ENCODE measurements at regions not wholly inside any gene's neighbourhood (a gene's known extent, or its start where the extent isn't known, plus 50 kb on each side); places are given as distances from the start of the nearest gene placed in this dataset.
"Not testable (repeated sequence)": the region's sequence is repeated elsewhere in the genome, so short reads cannot be mapped to it uniquely, and the experiment has no call there.

DNA sequence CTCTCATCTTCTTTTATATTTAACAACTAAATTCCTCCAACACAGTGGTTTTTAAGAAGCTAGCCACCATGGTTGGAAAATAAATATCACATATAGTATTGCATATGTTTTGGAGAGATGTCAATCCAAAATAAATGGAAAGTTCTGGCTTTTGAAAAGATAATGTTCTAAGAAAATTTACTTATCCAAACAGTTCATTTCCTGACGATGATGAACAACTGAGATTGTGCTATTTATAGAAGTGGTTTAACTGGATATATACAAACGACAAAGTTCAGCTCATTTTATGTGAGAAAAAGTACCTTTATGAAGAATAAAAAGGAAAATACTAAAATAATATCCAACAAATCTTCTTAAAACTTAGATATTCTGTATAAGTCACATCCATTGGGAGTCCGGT, 174.7 kb downstream of the MZT1 start:
- Histone ChIP-seq H2AFZ (ENCODE audit: low read depth, low read length) (no peak overlapping the region), H3K36me3 (ENCODE audit: insufficient read depth, low read length) (no peaks in the 10 kb centered on the region), H3K4me3 (ENCODE audit: low read length) (no peak overlapping the region), H3K4me2 (ENCODE audit: low read length) (no peak overlapping the region), H3K27me3 (ENCODE audit: insufficient read depth, low read depth, low read length) (no peaks in the 10 kb centered on the region), H3K79me2 (replicated peaks; ENCODE audit: insufficient read depth, low read length) (no peaks in the 10 kb centered on the region), H3K9me3 (ENCODE audit: low read length) (no peaks in the 10 kb centered on the region), H4K20me1 (ENCODE audit: insufficient read depth) (no peaks in the 10 kb centered on the region), H3K9ac (ENCODE audit: low read length) (no peak overlapping the region), H3K27ac (ENCODE audit: low read length) (no peak overlapping the region), H3K9me2 (ENCODE audit: insufficient read depth, low read length) (no peaks in the 10 kb centered on the region), H3F3A (ENCODE audit: insufficient read depth, low read length, poor library complexity, severe bottlenecking) (no peaks in the 10 kb centered on the region)
- TF ChIP-seq MXI1 (conservative IDR thresholded peaks at IDR 0.05; ENCODE audit: poor library complexity, severe bottlenecking) = no peak
- TF ChIP-seq EP300 (conservative IDR thresholded peaks at IDR 0.05; ENCODE audit: poor library complexity, severe bottlenecking) = no peak
- TF ChIP-seq RAD21 (conservative IDR thresholded peaks at IDR 0.05) = no peak

DNA sequence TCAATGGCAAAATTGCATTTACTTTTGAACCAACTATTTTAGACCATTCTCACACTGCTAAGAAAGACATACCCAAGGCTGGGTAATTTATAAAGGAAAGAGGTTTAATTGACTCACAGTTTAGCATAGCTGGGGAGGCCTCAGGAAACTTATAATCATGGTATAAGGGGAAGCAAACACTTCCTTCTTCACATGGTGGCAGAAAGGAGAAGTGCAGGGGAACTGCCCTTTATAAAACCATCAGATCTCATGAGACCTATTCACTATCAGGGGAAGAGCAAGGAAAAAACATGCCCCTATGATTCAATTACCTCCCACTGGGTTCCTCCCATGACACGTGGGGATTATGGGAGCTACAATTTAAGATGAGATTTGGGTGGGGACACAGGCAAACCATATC, 181.5 kb downstream of the MZT1 start:
- not testable (repeated sequence) for H3K9me3 ChIP-seq (ENCODE audit: low read length); H3K4me2 ChIP-seq (ENCODE audit: low read length); H4K20me1 ChIP-seq (ENCODE audit: insufficient read depth); H3K9me2 ChIP-seq (ENCODE audit: insufficient read depth, low read length); H3K36me3 ChIP-seq (ENCODE audit: insufficient read depth, low read length); H3K27ac ChIP-seq (ENCODE audit: low read length); H3K27me3 ChIP-seq (ENCODE audit: insufficient read depth, low read depth, low read length); H2AFZ ChIP-seq (ENCODE audit: low read depth, low read length); H3F3A ChIP-seq (ENCODE audit: insufficient read depth, low read length, poor library complexity, severe bottlenecking); H3K4me3 ChIP-seq (ENCODE audit: low read length); H3K79me2 ChIP-seq (replicated peaks; ENCODE audit: insufficient read depth, low read length); H3K9ac ChIP-seq (ENCODE audit: low read length)

DNA sequence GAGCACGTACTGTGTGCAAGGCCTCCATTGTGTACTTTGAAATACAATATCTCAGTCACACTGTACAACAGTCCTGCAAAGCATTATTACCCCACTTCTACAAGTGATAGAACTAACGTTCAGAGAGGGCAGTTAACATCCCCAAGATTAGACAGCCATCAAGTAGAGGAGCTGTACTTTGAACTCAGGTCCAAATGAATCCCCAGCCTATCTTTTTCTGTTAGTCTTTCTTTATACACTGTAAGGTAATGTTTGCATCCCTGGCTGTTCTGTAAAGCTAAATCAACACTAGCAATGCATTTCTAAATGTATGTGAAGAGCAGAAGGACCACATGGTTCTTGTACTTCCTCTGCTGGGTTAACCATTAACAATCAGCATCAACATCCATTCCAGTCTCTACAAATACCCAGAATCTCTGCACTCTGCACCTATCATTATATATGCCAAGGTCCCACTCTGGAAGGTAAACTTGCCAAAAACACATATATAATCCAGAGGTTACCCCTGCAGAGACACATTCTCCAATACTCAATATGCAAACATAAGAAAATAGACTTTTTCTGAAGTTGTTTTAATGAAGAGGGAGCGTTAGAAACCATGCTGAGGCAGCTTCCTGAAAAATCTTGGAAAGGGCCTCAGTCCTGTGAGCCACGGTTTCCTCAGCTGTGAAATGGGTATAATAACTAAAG, 182.3 kb downstream of the MZT1 start:
- peaks cover 3% of the 10 kb centered on the region for H3K27me3 ChIP-seq (ENCODE audit: insufficient read depth, low read depth, low read length)
- TF ChIP-seq TAF1 (IDR thresholded peaks at IDR 0.05; ENCODE audit: low read depth) = no peak
- no peak for TF ChIP-seq MXI1 (conservative IDR thresholded peaks at IDR 0.05; ENCODE audit: poor library complexity, severe bottlenecking)
- no peak for TF ChIP-seq SMC3 (conservative IDR thresholded peaks at IDR 0.05; ENCODE audit: poor library complexity)
- TF ChIP-seq EP300 (conservative IDR thresholded peaks at IDR 0.05; ENCODE audit: poor library complexity, severe bottlenecking) = no peak
- TF ChIP-seq POLR2AphosphoS5 (IDR thresholded peaks at IDR 0.05) = no peak
- TF ChIP-seq EZH2 (IDR thresholded peaks at IDR 0.05; ENCODE audit: borderline replicate concordance, insufficient read depth, low read length, poor library complexity, severe bottlenecking) = no peak
- TF ChIP-seq, protein P1, sequence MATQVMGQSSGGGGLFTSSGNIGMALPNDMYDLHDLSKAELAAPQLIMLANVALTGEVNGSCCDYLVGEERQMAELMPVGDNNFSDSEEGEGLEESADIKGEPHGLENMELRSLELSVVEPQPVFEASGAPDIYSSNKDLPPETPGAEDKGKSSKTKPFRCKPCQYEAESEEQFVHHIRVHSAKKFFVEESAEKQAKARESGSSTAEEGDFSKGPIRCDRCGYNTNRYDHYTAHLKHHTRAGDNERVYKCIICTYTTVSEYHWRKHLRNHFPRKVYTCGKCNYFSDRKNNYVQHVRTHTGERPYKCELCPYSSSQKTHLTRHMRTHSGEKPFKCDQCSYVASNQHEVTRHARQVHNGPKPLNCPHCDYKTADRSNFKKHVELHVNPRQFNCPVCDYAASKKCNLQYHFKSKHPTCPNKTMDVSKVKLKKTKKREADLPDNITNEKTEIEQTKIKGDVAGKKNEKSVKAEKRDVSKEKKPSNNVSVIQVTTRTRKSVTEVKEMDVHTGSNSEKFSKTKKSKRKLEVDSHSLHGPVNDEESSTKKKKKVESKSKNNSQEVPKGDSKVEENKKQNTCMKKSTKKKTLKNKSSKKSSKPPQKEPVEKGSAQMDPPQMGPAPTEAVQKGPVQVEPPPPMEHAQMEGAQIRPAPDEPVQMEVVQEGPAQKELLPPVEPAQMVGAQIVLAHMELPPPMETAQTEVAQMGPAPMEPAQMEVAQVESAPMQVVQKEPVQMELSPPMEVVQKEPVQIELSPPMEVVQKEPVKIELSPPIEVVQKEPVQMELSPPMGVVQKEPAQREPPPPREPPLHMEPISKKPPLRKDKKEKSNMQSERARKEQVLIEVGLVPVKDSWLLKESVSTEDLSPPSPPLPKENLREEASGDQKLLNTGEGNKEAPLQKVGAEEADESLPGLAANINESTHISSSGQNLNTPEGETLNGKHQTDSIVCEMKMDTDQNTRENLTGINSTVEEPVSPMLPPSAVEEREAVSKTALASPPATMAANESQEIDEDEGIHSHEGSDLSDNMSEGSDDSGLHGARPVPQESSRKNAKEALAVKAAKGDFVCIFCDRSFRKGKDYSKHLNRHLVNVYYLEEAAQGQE (IDR thresholded peaks at IDR 0.05; ENCODE audit: borderline replicate concordance) = no peak
- TF ChIP-seq, protein P2, sequence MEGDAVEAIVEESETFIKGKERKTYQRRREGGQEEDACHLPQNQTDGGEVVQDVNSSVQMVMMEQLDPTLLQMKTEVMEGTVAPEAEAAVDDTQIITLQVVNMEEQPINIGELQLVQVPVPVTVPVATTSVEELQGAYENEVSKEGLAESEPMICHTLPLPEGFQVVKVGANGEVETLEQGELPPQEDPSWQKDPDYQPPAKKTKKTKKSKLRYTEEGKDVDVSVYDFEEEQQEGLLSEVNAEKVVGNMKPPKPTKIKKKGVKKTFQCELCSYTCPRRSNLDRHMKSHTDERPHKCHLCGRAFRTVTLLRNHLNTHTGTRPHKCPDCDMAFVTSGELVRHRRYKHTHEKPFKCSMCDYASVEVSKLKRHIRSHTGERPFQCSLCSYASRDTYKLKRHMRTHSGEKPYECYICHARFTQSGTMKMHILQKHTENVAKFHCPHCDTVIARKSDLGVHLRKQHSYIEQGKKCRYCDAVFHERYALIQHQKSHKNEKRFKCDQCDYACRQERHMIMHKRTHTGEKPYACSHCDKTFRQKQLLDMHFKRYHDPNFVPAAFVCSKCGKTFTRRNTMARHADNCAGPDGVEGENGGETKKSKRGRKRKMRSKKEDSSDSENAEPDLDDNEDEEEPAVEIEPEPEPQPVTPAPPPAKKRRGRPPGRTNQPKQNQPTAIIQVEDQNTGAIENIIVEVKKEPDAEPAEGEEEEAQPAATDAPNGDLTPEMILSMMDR (IDR thresholded peaks at IDR 0.05; ENCODE audit: poor library complexity, severe bottlenecking) = no peak
- TF ChIP-seq RAD21 (conservative IDR thresholded peaks at IDR 0.05) = no peak
- H3K9ac ChIP-seq (ENCODE audit: low read length) = no peak overlapping the region
- no peak overlapping the region for H3K4me3 ChIP-seq (ENCODE audit: low read length)
- no peaks in the 10 kb centered on the region for H3K9me2 ChIP-seq (ENCODE audit: insufficient read depth, low read length)
- H3K4me2 ChIP-seq (ENCODE audit: low read length) = no peak overlapping the region
- H3K9me3 ChIP-seq (ENCODE audit: low read length) = no peaks in the 10 kb centered on the region
- H4K20me1 ChIP-seq (ENCODE audit: insufficient read depth) = no peaks in the 10 kb centered on the region
- H3K36me3 ChIP-seq (ENCODE audit: insufficient read depth, low read length) = no peaks in the 10 kb centered on the region
- no peaks in the 10 kb centered on the region for H3F3A ChIP-seq (ENCODE audit: insufficient read depth, low read length, poor library complexity, severe bottlenecking)
- no peak overlapping the region for H2AFZ ChIP-seq (ENCODE audit: low read depth, low read length)
- no peaks in the 10 kb centered on the region for H3K79me2 ChIP-seq (replicated peaks; ENCODE audit: insufficient read depth, low read length)
- no peak overlapping the region for H3K27ac ChIP-seq (ENCODE audit: low read length)

Measured in neural cell (in vitro differentiated cells).